Left colon (tissue), 2 donors: ENCODE measurements at regions not wholly inside any gene's neighbourhood (a gene's known extent, or its start where the extent isn't known, plus 50 kb on each side); places are given as distances from the start of the nearest gene placed in this dataset.
"Not testable (repeated sequence)": the region's sequence is repeated elsewhere in the genome, so short reads cannot be mapped to it uniquely, and the experiment has no call there.

Source experiments
- ATAC-seq: fragments of 200-7000 bp; cut with Tn5 transposase; one replicate; pipeline ENCODE4 v1.9.1; 2020; ENCODE audit warnings: mild to moderate bottlenecking, moderate library complexity
- DNase-seq, 2 donors: peaks; one replicate each; pipeline ENCODE4 v3.0.0-alpha.2; 2020
- intact Hi-C, 2 donors: fragments of 100-400 bp; cut with DNase I in 1 of 2; cut with micrococcal nuclease in 1 of 2; formaldehyde crosslinking; loops; one replicate each; pipeline versions ENCODE4 v1.11.2 to v1.14.0; 2022; cut with DNase I, micrococcal nuclease
- donor health status: DM: no; HTN: no; CAD: no.
- donor health status: DM: yes; HTN: yes; CAD: no.

DNA sequence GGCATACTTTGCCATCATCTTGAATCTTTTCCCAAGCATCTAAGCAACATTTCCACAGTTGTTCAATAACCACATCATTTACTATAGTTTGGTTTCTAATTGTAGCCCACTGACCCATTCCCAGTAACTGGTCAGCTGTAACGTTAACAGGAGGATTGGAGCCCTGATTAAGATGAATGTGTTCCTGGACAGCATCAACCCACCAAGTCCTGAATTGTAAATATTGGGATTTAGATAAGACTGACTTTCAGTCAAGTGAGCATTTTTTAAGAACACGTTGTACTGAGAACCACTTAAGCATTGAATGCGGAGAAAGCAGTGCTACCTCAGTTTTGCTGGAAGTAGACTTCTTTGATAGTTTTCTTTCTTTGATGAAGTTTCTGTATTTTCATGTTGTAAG, 53.3 kb upstream of the ARL4D start:
- ATAC-seq, intact Hi-C loops, DNase-seq: not testable (repeated sequence)

DNA sequence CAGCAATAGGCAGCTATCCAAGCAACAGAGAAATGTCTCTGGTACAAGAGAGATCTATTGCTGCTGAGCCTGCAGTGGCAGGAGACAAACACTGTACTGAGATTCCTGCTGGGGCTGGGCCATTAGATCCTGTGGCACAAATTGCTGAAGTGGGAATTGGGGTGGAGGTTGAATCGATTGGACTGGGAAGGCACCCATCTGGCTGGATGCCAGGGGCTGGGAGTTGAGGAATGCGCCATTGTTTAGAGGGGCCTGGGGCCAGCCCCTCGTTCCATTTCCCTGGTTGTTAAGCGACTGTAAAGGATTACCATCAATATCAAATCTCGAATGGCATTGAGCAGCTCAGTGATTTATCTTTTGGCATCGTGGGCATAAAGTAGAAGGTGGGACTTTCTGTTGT, 54.1 kb upstream of the ARL4D start:
- intact Hi-C loops: no loop called here
- ATAC-seq (no peak), DNase-seq (no peak)

- no peak for ATAC-seq
- no peak for DNase-seq
- intact Hi-C loops: no loop called here
These were observed 56.3 kb upstream of the ARL4D start for GRCh38 chr17:43342589-43342890.

DNA sequence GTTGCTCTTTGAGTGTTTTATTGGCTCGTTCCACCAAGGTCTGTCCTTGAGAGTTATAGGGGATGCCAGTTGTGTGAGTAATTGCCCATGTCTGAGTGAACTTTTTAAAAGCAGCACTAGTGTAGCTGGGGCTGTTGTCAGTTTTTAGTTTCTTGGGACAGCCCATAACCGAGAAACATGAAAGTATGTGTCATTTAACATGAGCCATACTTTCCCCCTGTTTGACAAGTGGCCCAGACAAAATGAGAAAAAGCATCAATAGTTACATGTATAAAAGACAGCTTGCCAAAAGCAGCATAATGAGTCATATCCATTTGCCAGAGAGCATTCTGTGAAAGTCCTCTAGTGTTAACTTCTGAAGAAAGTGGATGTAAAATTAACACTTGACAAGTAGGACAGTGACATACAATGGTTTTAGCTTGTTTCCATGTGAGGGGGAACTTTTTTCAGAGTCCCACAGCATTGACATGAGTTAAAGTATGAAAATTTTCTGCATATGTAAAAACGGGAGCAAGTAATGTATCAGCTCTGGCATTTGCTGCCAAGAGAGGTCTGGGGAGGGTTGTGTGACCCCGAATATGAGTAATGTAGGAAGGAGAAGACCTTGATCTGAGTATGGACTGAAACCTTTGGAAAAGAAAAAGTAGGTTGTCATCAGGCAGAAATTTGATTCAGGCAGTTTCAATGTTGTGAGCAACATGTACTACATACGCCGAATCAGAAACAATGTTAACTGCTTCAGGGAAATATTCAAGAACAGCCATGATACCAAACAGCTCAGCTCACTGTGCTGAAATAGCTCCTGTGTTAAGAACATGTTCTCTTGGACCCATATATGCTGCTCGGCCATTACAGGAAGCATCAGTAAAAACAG, 56.8 kb upstream of the ARL4D start:
- ATAC-seq: no peak
- no peak for DNase-seq
- intact Hi-C loops: no loop called here

- DNase-seq (peak; percentile 74 to 85), ATAC-seq (peak; percentile 48)
- intact Hi-C loops: no loop called here
These were observed 59.8 kb upstream of the ARL4D start for GRCh38 chr17:43338886-43339516.

GRCh38 chr17:43337684-43338428, 60.9 kb upstream of the ARL4D start:
- DNase-seq: no peak
- intact Hi-C loops: no loop called here
- ATAC-seq: no peak

GRCh38 chr17:43334738-43335402, 63.9 kb upstream of the ARL4D start:
- DNase-seq: no peak
- no peak for ATAC-seq
- intact Hi-C loops: no loop called here

DNA sequence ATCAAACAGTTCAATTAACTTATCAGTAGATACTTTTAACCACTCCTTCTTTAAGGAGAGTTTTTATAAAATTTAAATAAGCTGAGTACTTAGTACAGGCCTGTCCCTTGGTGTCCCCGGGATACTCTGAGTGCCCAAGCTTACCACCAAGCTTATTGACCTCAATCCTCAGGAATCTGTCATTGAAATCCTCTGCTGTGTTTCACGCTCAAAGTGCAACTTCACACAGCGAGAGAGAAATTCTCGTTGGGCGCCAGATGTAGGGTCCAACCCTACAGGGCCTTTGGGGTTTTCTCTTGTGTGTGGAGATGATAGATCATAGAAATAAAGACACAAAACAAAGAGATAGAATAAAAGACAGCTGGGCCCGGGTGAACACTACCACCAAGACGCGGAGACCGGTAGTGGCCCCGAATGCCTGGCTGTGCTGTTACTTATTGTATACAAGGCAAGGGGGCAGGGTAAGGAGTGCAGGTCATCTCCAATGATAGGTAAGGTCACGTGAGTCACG, 65.3 kb upstream of the ARL4D start:
- no peak for ATAC-seq
- intact Hi-C loops: no loop called here
- no peak for DNase-seq

DNA sequence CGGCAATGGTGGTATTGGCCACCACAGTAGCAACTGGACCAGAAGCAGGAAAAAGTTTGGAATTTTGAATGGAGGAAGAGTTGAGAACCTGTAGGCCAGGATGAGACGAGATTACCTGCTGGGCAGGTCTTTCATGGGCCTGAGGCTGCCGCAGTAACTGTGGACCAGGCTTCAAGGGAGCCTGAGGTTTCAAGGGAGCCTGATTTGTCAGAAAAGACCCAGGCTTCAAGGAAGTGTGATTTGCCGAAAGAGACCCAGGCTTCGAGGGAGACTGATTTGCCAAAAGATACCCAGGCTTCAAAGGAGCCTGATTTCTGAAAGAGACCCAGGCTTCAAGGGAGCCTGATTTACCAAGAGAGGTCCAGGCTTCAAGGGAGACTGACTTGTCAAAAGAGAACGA, 66.6 kb upstream of the ARL4D start:
- intact Hi-C loops: no loop called here
- ATAC-seq (no peak), DNase-seq (no peak)

GRCh38 chr17:43330876-43331639, 67.7 kb upstream of the ARL4D start:
- intact Hi-C loops: no loop called here
- ATAC-seq: no peak
- no peak for DNase-seq

- ATAC-seq (no peak), DNase-seq (no peak)
- intact Hi-C loops: no loop called here
These were observed 69.6 kb upstream of the ARL4D start for GRCh38 chr17:43329183-43329582.

GRCh38 chr17:43328650-43329049, 70.1 kb upstream of the ARL4D start:
- ATAC-seq (no peak), DNase-seq (no peak)
- intact Hi-C loops: no loop called here

- intact Hi-C loops: no loop called here
- no peak for DNase-seq
- no peak for ATAC-seq
These were observed 70.9 kb upstream of the ARL4D start for GRCh38 chr17:43327834-43328420.

DNA sequence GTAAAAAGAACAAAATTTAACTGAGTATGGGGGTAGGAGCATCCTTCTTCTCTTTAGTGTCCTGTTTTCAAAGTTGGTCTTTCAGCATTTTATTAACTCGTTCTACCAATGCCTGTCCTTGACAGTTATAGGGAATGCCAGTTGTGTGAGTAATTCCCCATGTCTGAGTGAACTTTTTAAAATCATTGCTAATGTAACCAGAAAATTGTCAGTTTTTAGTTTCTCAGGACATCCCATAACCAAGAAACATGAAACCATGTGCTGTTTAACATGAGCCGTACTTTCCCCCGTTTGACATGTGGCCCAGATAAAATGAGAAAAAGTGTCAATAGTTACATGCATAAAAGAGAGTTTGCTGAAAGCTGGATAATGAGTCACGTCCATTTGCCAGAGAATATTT, 71.4 kb upstream of the ARL4D start:
- ATAC-seq: no peak
- intact Hi-C loops: no loop called here

GRCh38 chr17:43326490-43327275, 72.1 kb upstream of the ARL4D start:
- DNase-seq (no peak), ATAC-seq (no peak)
- intact Hi-C loops: no loop called here

More for the DNA sequence above, 71.4 kb upstream of the ARL4D start:
- DNase-seq: no peak

DNA sequence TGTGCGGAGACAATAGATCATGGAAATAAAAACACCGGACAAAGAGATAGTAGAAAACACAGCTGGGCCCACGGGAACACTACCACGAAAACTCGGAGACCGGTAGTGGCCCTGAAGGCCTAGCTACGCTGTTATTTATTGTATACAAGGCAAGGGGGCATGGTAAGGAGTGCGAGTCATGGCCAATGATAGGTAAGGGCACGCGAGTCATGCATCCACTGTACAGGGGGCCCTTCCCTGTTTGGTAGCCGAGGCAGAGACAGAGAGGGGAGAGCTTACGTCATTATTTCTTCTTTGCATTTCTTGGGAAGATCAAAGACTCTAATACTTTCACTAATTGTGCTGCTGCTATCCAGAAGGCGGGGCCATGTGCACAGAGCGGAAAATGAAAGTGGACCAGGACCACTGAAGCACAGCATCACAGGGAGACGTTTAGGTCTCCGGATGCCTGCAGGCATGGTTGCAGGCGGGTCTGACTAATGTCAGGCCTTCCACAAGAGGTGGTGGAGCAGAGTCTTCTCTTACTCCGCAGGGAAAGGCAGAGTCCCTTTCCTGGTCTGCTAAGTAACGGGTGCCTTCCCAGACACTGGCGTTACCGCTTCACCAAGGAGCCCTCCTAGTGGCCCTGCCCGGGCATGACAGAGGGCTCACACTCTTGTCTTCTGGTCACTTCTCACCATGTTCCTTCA, 74.4 kb upstream of the ARL4D start:
- no peak for DNase-seq
- ATAC-seq: no peak

More for the DNA sequence above, 74.4 kb upstream of the ARL4D start:
- intact Hi-C loops: no loop called here
